ENCODE measurements at regions not wholly inside any gene's neighbourhood (a gene's known extent, or its start where the extent isn't known, plus 50 kb on each side); places are given as distances from the start of the nearest gene placed in this dataset.

- TF ChIP-seq CTCF (IDR thresholded peaks at IDR 0.05): no peak
- no peak for TF ChIP-seq POLR2A (IDR thresholded peaks at IDR 0.05)
Measured at GRCh38 chr1:29925058-29925457, 688.7 kb downstream of the PTPRU start.

Data from thyroid gland (tissue), 4 donors.